Endothelial cell of umbilical vein (primary cell): ENCODE measurements at regions not wholly inside any gene's neighbourhood (a gene's known extent, or its start where the extent isn't known, plus 50 kb on each side); places are given as distances from the start of the nearest gene placed in this dataset.

Experiments
- MYC ChIP-seq: IDR thresholded peaks from one replicate; pipeline ENCODE4 v1.6.1; 2011; ENCODE audit warnings: mild to moderate bottlenecking, low read depth, low read length
- POLR2A ChIP-seq: IDR thresholded peaks from 2 replicates; pipeline ENCODE4 v1.6.1; 2012; ENCODE audit warnings: low read depth, mild to moderate bottlenecking, control low read depth, low read length
- POLR2AphosphoS5 ChIP-seq: IDR thresholded peaks from 2 replicates; pipeline ENCODE4 v1.6.1; 2012; ENCODE audit warnings: low read depth, mild to moderate bottlenecking, control low read depth, low read length, moderate library complexity; ENCODE audit not compliant: insufficient read depth
- TF ChIP-seq, protein P1 (sequence below), 2 donors: IDR thresholded peaks; 1 replicate in 1 of 2; 2 replicates in 1 of 2; pipeline ENCODE4 v1.5.1; 2011; ENCODE audit warnings: low read length in 2 of 2, mild to moderate bottlenecking in 2 of 2, moderate library complexity in 2 of 2, control low read depth in 1 of 2, inconsistent platforms in 1 of 2, low read depth in 1 of 2; ENCODE audit not compliant: insufficient read depth in 1 of 2; ENCODE audit errors: extremely low read depth in 1 of 2
- TF ChIP-seq, protein P2 (sequence below): IDR thresholded peaks from 2 replicates; pipeline ENCODE4 v1.6.1; 2011; ENCODE audit not compliant: insufficient read depth, insufficient read length

DNA sequence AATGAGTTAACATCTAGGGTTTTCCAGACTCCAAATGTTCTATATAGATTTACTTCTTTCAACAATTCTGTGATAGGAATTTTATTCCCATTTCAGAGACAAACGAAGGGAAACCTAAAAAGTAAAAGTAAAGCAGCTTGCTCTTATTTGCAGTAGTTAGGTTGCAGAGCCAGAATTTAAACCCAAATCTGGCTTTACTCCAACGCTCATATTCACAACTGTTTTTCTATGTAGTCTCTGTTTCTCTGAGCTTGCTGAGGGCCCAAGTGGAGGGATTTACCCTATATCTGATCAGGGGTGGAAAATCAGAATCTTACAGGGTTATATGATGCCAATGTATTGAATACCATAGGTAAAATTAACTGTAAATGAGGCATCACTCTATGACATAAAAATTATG, 599.1 kb upstream of the GRIA3 start:
- TF ChIP-seq POLR2A (no peak), POLR2AphosphoS5 (no peak), MYC (no peak)
- TF ChIP-seq, protein P1, sequence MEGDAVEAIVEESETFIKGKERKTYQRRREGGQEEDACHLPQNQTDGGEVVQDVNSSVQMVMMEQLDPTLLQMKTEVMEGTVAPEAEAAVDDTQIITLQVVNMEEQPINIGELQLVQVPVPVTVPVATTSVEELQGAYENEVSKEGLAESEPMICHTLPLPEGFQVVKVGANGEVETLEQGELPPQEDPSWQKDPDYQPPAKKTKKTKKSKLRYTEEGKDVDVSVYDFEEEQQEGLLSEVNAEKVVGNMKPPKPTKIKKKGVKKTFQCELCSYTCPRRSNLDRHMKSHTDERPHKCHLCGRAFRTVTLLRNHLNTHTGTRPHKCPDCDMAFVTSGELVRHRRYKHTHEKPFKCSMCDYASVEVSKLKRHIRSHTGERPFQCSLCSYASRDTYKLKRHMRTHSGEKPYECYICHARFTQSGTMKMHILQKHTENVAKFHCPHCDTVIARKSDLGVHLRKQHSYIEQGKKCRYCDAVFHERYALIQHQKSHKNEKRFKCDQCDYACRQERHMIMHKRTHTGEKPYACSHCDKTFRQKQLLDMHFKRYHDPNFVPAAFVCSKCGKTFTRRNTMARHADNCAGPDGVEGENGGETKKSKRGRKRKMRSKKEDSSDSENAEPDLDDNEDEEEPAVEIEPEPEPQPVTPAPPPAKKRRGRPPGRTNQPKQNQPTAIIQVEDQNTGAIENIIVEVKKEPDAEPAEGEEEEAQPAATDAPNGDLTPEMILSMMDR (IDR thresholded peaks at IDR 0.05; ENCODE audit: extremely low read depth in 1 of 2, insufficient read depth in 1 of 2, low read depth in 1 of 2, low read length in 2 of 2) = no peak
- TF ChIP-seq, protein P2, sequence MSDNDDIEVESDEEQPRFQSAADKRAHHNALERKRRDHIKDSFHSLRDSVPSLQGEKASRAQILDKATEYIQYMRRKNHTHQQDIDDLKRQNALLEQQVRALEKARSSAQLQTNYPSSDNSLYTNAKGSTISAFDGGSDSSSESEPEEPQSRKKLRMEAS = no peak
